ENCODE measurements at regions not wholly inside any gene's neighbourhood (a gene's known extent, or its start where the extent isn't known, plus 50 kb on each side); places are given as distances from the start of the nearest gene placed in this dataset.

GRCh38 chr20:12594410-12595088 lies 414.2 kb upstream of the SPTLC3 start:
- TF ChIP-seq FOXM1 (IDR thresholded peaks at IDR 0.05; ENCODE audit: borderline replicate concordance) = no peak
- TF ChIP-seq PKNOX1 (IDR thresholded peaks at IDR 0.05) = no peak
- no peak for TF ChIP-seq FOXA1 (IDR thresholded peaks at IDR 0.05)
- no peak for TF ChIP-seq BHLHE40 (IDR thresholded peaks at IDR 0.05; ENCODE audit: borderline replicate concordance)
- no peak for TF ChIP-seq SP1 (IDR thresholded peaks at IDR 0.05)
- no peak for TF ChIP-seq ZNF384 (IDR thresholded peaks at IDR 0.05)
- TF ChIP-seq ARNT (IDR thresholded peaks at IDR 0.05) = no peak
- TF ChIP-seq SUZ12 (IDR thresholded peaks at IDR 0.05) = no peak
- no peak for TF ChIP-seq ELF4 (IDR thresholded peaks at IDR 0.05)
- no peak for TF ChIP-seq LEF1 (IDR thresholded peaks at IDR 0.05; ENCODE audit: borderline replicate concordance)

Data from HEK293T (cell line).